Fibroblast of the aortic adventitia (primary cell): ENCODE measurements at regions not wholly inside any gene's neighbourhood (a gene's known extent, or its start where the extent isn't known, plus 50 kb on each side); places are given as distances from the start of the nearest gene placed in this dataset.

Experiments used
- DNase-seq: peaks from one replicate; pipeline ENCODE4 v3.0.0-alpha.2; 2010; ENCODE audit warnings: low read depth
- H3K4me3 ChIP-seq: 2 replicates; pipeline ENCODE4 v1.5.1; 2011; ENCODE audit warnings: low read depth, mild to moderate bottlenecking, control low read depth, low read length, moderate library complexity
- CTCF ChIP-seq: IDR thresholded peaks from 2 replicates; pipeline ENCODE4 v1.5.1; 2011; ENCODE audit warnings: mild to moderate bottlenecking, low read length, control low read depth, inconsistent platforms; ENCODE audit not compliant: insufficient read depth

- DNase-seq, result peak; percentile 31
- no peak for TF ChIP-seq CTCF
These were observed 72.5 kb upstream of the PRR23C start for GRCh38 chr3:139117136-139117675.

GRCh38 chr3:139117883-139118760 lies 73.4 kb upstream of the PRR23C start:
- DNase-seq, result no peak
- H3K4me3 ChIP-seq, result no peak overlapping the region
- TF ChIP-seq CTCF, result no peak

More at GRCh38 chr3:139117136-139117675, 72.5 kb upstream of the PRR23C start:
- no peak overlapping the region for H3K4me3 ChIP-seq

DNA sequence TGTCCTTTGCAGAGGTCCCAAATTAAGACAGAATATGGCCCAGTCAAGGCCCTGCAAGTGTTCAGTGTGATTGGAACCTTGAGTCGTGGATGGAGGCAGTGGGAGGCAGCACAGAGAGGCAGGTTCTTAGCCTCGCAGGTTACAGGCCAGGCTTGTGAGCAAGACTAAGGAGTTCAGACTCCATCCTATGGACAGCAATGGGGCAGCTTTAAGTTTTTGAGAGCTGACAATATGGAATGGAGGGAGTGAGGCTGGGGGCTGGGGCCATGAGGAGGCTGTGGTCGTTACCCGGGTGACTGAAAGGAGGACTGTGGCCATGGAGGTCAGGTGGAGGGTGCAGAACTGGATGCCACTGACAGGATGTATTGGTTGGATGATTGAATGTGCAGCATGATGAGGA lies 74.1 kb upstream of the PRR23C start:
- H3K4me3 ChIP-seq, result no peak overlapping the region
- TF ChIP-seq CTCF, result no peak

DNA sequence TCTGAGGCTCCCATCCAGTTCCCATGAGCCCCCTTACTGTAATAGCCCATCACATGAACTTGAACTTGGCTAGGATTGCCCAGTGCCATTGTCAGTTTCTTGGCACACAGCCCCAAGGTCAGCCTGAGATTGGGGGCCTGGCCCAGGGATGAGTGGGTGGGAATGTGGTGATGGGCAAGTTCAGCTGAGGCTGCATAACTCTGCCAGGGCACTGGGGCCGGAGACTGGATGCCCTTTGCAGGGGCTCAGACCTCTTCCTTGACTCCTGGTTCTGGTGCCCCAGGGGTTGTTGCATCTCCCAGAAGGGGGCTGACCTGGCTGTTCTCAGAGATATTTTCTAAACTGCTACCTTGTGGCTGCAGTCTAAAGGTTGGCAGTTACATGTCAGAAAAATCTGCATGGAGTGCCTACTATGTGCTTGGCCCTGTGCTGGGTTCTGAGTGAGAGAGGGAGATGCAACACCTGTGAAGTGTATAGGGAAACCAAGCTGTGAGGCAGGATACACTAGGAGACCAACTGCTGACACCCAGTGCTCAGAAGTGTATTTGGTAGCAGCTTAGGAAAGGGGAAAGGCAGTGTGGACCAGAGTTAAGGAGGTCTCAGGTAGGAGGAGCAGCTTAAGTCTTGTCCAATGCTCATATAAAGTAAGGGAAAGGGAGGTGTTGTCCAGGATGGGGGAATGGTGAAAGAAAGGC lies 74.8 kb upstream of the PRR23C start:
- no peak for DNase-seq
- H3K4me3 ChIP-seq, result no peak overlapping the region
- no peak for TF ChIP-seq CTCF

More for the DNA sequence above, 74.1 kb upstream of the PRR23C start:
- DNase-seq, result no peak

DNA sequence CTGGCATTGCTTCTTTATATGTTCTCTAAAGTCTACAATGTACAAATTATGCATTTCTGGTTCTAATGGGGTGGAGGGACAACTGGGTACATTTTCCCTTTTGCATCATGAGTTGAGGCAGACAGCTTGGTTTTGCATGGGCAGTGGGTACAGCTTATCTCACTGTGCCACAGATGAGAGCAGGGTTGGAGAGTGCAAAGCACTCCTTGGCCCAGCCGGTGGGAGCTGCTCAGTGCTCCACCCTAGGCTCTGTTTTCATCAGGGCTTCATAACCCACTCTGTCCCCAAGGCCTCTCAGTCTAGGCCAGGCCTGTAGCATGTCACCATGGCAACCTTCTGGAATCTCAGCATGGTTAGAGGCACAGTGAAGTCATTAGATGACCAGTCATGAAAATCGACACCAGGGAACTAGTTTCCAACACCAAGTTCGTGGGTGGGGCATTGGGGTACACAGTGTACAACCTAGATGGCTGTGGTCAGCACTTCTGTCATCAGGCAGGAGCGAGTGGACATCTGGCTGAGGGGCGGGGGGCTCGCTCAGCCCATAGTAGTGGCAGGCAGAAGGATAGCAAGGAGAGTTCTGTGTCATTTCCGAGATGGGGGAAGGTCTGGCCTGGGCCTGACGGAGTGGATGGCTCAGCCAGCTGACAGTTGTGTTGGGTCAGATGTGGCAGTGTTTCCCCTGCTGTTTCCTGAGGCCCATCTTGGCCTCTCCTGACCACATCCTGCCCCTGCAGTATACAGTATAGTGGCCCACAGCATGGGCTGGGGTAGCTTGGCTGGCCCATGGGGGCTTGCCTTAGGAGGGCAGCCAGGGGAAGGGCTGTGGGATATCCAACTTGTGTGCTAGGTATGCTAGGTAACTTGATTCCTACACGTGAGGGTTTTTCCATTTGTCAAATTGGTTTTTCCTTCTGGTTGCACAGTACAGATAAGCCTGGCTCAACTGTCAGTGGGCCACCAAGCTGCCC lies 75.7 kb upstream of the PRR23C start:
- no peak overlapping the region for H3K4me3 ChIP-seq
- TF ChIP-seq CTCF, result no peak
- DNase-seq, result peak; percentile 43
